Testis (tissue), 2 donors: ENCODE measurements at regions not wholly inside any gene's neighbourhood (a gene's known extent, or its start where the extent isn't known, plus 50 kb on each side); places are given as distances from the start of the nearest gene placed in this dataset.

Experiments used
- POLR2A ChIP-seq: fragments of 450-650 bp; IDR thresholded peaks from one replicate; pipeline ENCODE4 v1.6.1; 2017; ENCODE audit warnings: antibody characterized with exemption, mild to moderate bottlenecking, moderate library complexity
- TF ChIP-seq, protein P1 (sequence below), 3 experiments: fragments of 450-650 bp in 2 of 3; fragments of 200-600 bp in 1 of 3; sonication (generic) in 1 of 3; IDR thresholded peaks; one replicate each; pipeline ENCODE4 v1.5.1; 2016 to 2019; ENCODE audit warnings: antibody characterized with exemption in 3 of 3, mild to moderate bottlenecking in 2 of 3, moderate library complexity in 1 of 3

DNA sequence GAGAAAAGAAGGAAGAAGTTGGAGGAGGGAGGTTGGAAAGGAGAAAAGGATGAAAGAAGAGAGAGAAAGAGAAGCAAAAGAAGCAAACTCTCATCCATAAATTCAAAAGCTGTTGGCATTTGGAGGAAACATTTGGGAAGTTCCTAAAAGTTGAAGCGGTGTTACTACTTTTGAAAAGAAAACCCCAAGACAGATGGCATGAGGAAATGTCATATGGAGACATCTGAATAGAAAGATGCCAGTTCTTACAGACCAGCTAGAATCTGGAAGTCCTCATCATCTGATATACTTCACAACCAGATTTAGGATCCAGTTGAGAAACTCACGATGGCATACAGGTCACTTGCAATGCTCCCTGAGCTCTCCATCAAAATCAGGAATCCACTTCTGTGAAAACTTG lies 86.9 kb downstream of the RAP2A start:
- TF ChIP-seq, protein P1, sequence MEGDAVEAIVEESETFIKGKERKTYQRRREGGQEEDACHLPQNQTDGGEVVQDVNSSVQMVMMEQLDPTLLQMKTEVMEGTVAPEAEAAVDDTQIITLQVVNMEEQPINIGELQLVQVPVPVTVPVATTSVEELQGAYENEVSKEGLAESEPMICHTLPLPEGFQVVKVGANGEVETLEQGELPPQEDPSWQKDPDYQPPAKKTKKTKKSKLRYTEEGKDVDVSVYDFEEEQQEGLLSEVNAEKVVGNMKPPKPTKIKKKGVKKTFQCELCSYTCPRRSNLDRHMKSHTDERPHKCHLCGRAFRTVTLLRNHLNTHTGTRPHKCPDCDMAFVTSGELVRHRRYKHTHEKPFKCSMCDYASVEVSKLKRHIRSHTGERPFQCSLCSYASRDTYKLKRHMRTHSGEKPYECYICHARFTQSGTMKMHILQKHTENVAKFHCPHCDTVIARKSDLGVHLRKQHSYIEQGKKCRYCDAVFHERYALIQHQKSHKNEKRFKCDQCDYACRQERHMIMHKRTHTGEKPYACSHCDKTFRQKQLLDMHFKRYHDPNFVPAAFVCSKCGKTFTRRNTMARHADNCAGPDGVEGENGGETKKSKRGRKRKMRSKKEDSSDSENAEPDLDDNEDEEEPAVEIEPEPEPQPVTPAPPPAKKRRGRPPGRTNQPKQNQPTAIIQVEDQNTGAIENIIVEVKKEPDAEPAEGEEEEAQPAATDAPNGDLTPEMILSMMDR (IDR thresholded peaks at IDR 0.05), result no peak
- TF ChIP-seq POLR2A, result no peak
